ENCODE measurements at regions not wholly inside any gene's neighbourhood (a gene's known extent, or its start where the extent isn't known, plus 50 kb on each side); places are given as distances from the start of the nearest gene placed in this dataset.

GRCh38 chr7:7105800-7106582, 76.4 kb upstream of the C1GALT1 start:
- ATAC-seq (no peak), DNase-seq (no peak)
- intact Hi-C loops (cut with DNase I), result loop anchor here in 1 of 2 donors (10.0 kb wide), 1 partner anchor 439 kb away; no protein-coding TSS in a partner anchor
- H3K4me3 ChIP-seq, result no peak overlapping the region
- peaks cover 0 to 4% of the 10 kb centered on the region in 2 donors for H3K4me1 ChIP-seq
- peaks cover 0 to 15% of the 10 kb centered on the region in 2 donors for H3K9me3 ChIP-seq
- no peak overlapping the region for H3K27ac ChIP-seq
- H3K36me3 ChIP-seq, result no peaks in the 10 kb centered on the region
- no peak for TF ChIP-seq CTCF (IDR thresholded peaks at IDR 0.05)
- no peaks in the 10 kb centered on the region for H3K27me3 ChIP-seq

GRCh38 chr7:7108931-7109330, 73.4 kb upstream of the C1GALT1 start:
- Histone ChIP-seq H3K4me1 (no peaks in the 10 kb centered on the region), H3K4me3 (no peak overlapping the region), H3K36me3 (no peaks in the 10 kb centered on the region), H3K9me3 (peaks cover 0 to 15% of the 10 kb centered on the region in 2 donors), H3K27ac (no peak overlapping the region), H3K27me3 (no peaks in the 10 kb centered on the region)
- no peak for DNase-seq
- intact Hi-C loops (cut with DNase I), result loop anchor here in 1 of 2 donors (10.0 kb wide), 1 partner anchor 436 kb away; no protein-coding TSS in a partner anchor
- ATAC-seq, result no peak
- TF ChIP-seq CTCF (IDR thresholded peaks at IDR 0.05), result no peak

- Histone ChIP-seq H3K9me3 (peaks cover 0 to 15% of the 10 kb centered on the region in 2 donors), H3K4me3 (no peak overlapping the region), H3K36me3 (no peaks in the 10 kb centered on the region), H3K4me1 (peaks cover 0 to 6% of the 10 kb centered on the region in 2 donors), H3K27ac (no peak overlapping the region), H3K27me3 (no peaks in the 10 kb centered on the region)
- no peak for ATAC-seq
- TF ChIP-seq CTCF (IDR thresholded peaks at IDR 0.05), result no peak
- intact Hi-C loops (cut with DNase I), result loop anchor here in 1 of 2 donors (10.0 kb wide), 1 partner anchor 435 kb away; no protein-coding TSS in a partner anchor
- no peak for DNase-seq
Measured at GRCh38 chr7:7109934-7110333, 72.4 kb upstream of the C1GALT1 start.

GRCh38 chr7:7110706-7111105, 71.6 kb upstream of the C1GALT1 start:
- H3K36me3 ChIP-seq, result no peaks in the 10 kb centered on the region
- no peaks in the 10 kb centered on the region for H3K27me3 ChIP-seq
- H3K4me3 ChIP-seq, result no peak overlapping the region
- no peak for ATAC-seq
- DNase-seq, result no peak
- H3K9me3 ChIP-seq, result peaks cover 0 to 15% of the 10 kb centered on the region in 2 donors
- peaks cover 0 to 6% of the 10 kb centered on the region in 2 donors for H3K4me1 ChIP-seq
- intact Hi-C loops (cut with DNase I), result no loop called here
- no peak overlapping the region for H3K27ac ChIP-seq
- TF ChIP-seq CTCF (IDR thresholded peaks at IDR 0.05), result no peak

- Histone ChIP-seq H3K4me3 (no peak overlapping the region), H3K36me3 (no peaks in the 10 kb centered on the region), H3K4me1 (peaks cover 0 to 6% of the 10 kb centered on the region in 2 donors), H3K27me3 (no peaks in the 10 kb centered on the region), H3K27ac (no peak overlapping the region), H3K9me3 (peaks cover 0 to 15% of the 10 kb centered on the region in 2 donors)
- DNase-seq (no peak), ATAC-seq (no peak)
- no peak for TF ChIP-seq CTCF (IDR thresholded peaks at IDR 0.05)
- intact Hi-C loops (cut with DNase I), result no loop called here
Measured at GRCh38 chr7:7112868-7113267, 69.5 kb upstream of the C1GALT1 start.
